Activated T-helper 2 cell treated with anti-CD3 and anti-CD28 coated beads, Interferon-gamma antibody, Interleukin-2, Interleukin-4, amounts not matched to agents 10 μg/mL and 5 μg/mL and 100 μg/mL, durations not matched to agents 14 hours and 24 hours and 36 hours (primary cell): ENCODE measurements at regions not wholly inside any gene's neighbourhood (a gene's known extent, or its start where the extent isn't known, plus 50 kb on each side); places are given as distances from the start of the nearest gene placed in this dataset.

ENCODE experiments used
- DNase-seq: peaks from one replicate; pipeline ENCODE4 v3.0.0; 2021; ENCODE audit warnings: low spot score
- H3K27ac Mint-ChIP-seq: one replicate; pipeline ENCODE4 v1.8.0; 2021; ENCODE audit warnings: mixed read lengths
- H3K27me3 Mint-ChIP-seq: one replicate; pipeline ENCODE4 v1.8.0; 2021; ENCODE audit warnings: low read depth, mixed read lengths
- H3K36me3 Mint-ChIP-seq: one replicate; pipeline ENCODE4 v1.8.0; 2021; ENCODE audit warnings: low read depth, mixed read lengths
- H3K4me1 Mint-ChIP-seq: one replicate; pipeline ENCODE4 v1.8.0; 2021; ENCODE audit warnings: low read depth, mixed read lengths
- H3K4me3 Mint-ChIP-seq: one replicate; pipeline ENCODE4 v1.8.0; 2021; ENCODE audit warnings: low read depth, mild to moderate bottlenecking, moderate library complexity, mixed read lengths
- H3K9me3 Mint-ChIP-seq: one replicate; pipeline ENCODE4 v1.8.0; 2021; ENCODE audit warnings: mixed read lengths
- intact Hi-C: fragments of 100-400 bp; cut with micrococcal nuclease; formaldehyde crosslinking; loops from one replicate; pipeline ENCODE4 v1.15.1; 2023

- no peak for DNase-seq
- peaks cover 11% of the 10 kb centered on the region for H3K4me1 Mint-ChIP-seq
- no peak overlapping the region for H3K27ac Mint-ChIP-seq
- H3K27me3 Mint-ChIP-seq: peaks cover 7% of the 10 kb centered on the region
- H3K4me3 Mint-ChIP-seq: no peak overlapping the region
- intact Hi-C loops: no loop called here
- no peaks in the 10 kb centered on the region for H3K9me3 Mint-ChIP-seq
- H3K36me3 Mint-ChIP-seq: no peaks in the 10 kb centered on the region
Observed at GRCh38 chr16:48105976-48106375, 49.8 kb downstream of the ABCC12 start.

- H3K27ac Mint-ChIP-seq: no peak overlapping the region
- H3K27me3 Mint-ChIP-seq: peaks cover 10% of the 10 kb centered on the region
- H3K4me1 Mint-ChIP-seq: peaks cover 13% of the 10 kb centered on the region
- H3K9me3 Mint-ChIP-seq: no peaks in the 10 kb centered on the region
- no peaks in the 10 kb centered on the region for H3K36me3 Mint-ChIP-seq
- DNase-seq: no peak
- no peak overlapping the region for H3K4me3 Mint-ChIP-seq
- intact Hi-C loops: no loop called here
Observed at GRCh38 chr16:48105456-48105855, 50.3 kb downstream of the ABCC12 start.

DNA sequence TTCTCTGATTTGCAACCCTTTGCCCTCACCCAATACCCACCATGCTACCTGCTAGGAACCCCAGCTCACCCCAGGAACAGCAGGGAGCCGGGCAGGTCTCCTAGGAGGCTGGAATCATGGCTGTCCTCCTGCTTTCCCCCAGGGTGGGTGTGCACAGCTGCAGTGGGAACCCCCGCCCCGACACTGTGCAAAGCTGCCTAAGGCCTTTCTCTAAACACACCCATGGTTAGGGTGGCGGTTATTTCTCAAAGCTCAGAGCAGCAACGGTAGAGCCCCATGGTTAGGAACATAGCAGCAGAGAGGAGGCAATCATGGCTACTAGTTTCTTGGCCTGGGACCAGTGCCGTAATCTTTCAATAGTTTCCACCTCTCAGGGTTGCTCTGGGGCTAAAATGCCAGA lies 52.2 kb downstream of the ABCC12 start:
- Mint-ChIP-seq H3K27ac (no peak overlapping the region), H3K36me3 (no peaks in the 10 kb centered on the region), H3K4me3 (no peak overlapping the region), H3K9me3 (no peaks in the 10 kb centered on the region), H3K27me3 (peaks cover 10% of the 10 kb centered on the region), H3K4me1 (peaks cover 13% of the 10 kb centered on the region)
- intact Hi-C loops: no loop called here
- DNase-seq: no peak

- H3K4me1 Mint-ChIP-seq: peaks cover 13% of the 10 kb centered on the region
- no peak for DNase-seq
- no peak overlapping the region for H3K27ac Mint-ChIP-seq
- no peak overlapping the region for H3K4me3 Mint-ChIP-seq
- no peaks in the 10 kb centered on the region for H3K9me3 Mint-ChIP-seq
- intact Hi-C loops: no loop called here
- peaks cover 10% of the 10 kb centered on the region for H3K27me3 Mint-ChIP-seq
- no peaks in the 10 kb centered on the region for H3K36me3 Mint-ChIP-seq
Observed at GRCh38 chr16:48102083-48103008, 53.4 kb downstream of the ABCC12 start.

GRCh38 chr16:48101069-48101674 lies 54.6 kb downstream of the ABCC12 start:
- H3K4me1 Mint-ChIP-seq: peaks cover 13% of the 10 kb centered on the region
- H3K27me3 Mint-ChIP-seq: peaks cover 10% of the 10 kb centered on the region
- no peak for DNase-seq
- intact Hi-C loops: no loop called here
- no peaks in the 10 kb centered on the region for H3K36me3 Mint-ChIP-seq
- H3K27ac Mint-ChIP-seq: no peak overlapping the region
- no peaks in the 10 kb centered on the region for H3K9me3 Mint-ChIP-seq
- no peak overlapping the region for H3K4me3 Mint-ChIP-seq

GRCh38 chr16:48099455-48099854 lies 56.3 kb downstream of the ABCC12 start:
- no peak overlapping the region for H3K4me3 Mint-ChIP-seq
- DNase-seq: no peak
- H3K4me1 Mint-ChIP-seq: peaks cover 13% of the 10 kb centered on the region
- H3K9me3 Mint-ChIP-seq: no peaks in the 10 kb centered on the region
- intact Hi-C loops: no loop called here
- no peaks in the 10 kb centered on the region for H3K36me3 Mint-ChIP-seq
- no peak overlapping the region for H3K27ac Mint-ChIP-seq
- peaks cover 12% of the 10 kb centered on the region for H3K27me3 Mint-ChIP-seq

DNA sequence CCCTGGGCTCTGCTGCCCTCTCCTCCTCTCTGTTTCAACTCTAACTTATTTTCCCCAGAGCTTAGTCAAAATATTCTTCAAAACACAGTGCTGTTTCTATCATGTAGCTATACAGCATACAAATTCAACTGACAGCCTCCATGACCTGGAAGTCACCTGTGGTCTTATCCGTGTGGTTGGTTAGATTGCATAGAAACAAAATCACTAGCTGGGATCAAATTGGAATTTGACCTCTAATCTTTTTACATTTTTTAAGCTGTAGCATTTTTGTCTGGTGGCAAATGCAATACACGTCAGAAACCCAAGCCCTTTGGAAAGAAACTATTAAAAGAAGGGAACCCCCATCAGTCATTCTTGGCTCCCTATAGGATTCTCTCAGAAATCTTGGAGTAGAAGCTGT lies 57.3 kb downstream of the ABCC12 start:
- Mint-ChIP-seq H3K9me3 (no peaks in the 10 kb centered on the region), H3K27me3 (peaks cover 12% of the 10 kb centered on the region), H3K36me3 (no peaks in the 10 kb centered on the region), H3K27ac (no peak overlapping the region), H3K4me1 (peaks cover 13% of the 10 kb centered on the region), H3K4me3 (no peak overlapping the region)
- intact Hi-C loops: no loop called here
- no peak for DNase-seq

GRCh38 chr16:48091117-48091516 lies 64.7 kb downstream of the ABCC12 start:
- H3K4me1 Mint-ChIP-seq: no peaks in the 10 kb centered on the region
- intact Hi-C loops: no loop called here
- H3K9me3 Mint-ChIP-seq: no peaks in the 10 kb centered on the region
- H3K36me3 Mint-ChIP-seq: no peaks in the 10 kb centered on the region
- no peak for DNase-seq
- H3K27me3 Mint-ChIP-seq: peaks cover 4% of the 10 kb centered on the region
- H3K27ac Mint-ChIP-seq: no peak overlapping the region
- no peak overlapping the region for H3K4me3 Mint-ChIP-seq

GRCh38 chr16:48089053-48089792 lies 66.6 kb downstream of the ABCC12 start:
- intact Hi-C loops: no loop called here
- Mint-ChIP-seq H3K27ac (no peak overlapping the region), H3K4me1 (no peaks in the 10 kb centered on the region), H3K4me3 (no peak overlapping the region), H3K9me3 (no peaks in the 10 kb centered on the region), H3K36me3 (no peaks in the 10 kb centered on the region), H3K27me3 (peaks cover 2% of the 10 kb centered on the region)
- no peak for DNase-seq

- H3K4me3 Mint-ChIP-seq: no peak overlapping the region
- no peaks in the 10 kb centered on the region for H3K9me3 Mint-ChIP-seq
- no peak for DNase-seq
- H3K27ac Mint-ChIP-seq: no peak overlapping the region
- H3K4me1 Mint-ChIP-seq: no peaks in the 10 kb centered on the region
- intact Hi-C loops: no loop called here
- H3K27me3 Mint-ChIP-seq: peaks cover 2% of the 10 kb centered on the region
- no peaks in the 10 kb centered on the region for H3K36me3 Mint-ChIP-seq
Observed at GRCh38 chr16:48087639-48088038, 68.2 kb downstream of the ABCC12 start.

DNA sequence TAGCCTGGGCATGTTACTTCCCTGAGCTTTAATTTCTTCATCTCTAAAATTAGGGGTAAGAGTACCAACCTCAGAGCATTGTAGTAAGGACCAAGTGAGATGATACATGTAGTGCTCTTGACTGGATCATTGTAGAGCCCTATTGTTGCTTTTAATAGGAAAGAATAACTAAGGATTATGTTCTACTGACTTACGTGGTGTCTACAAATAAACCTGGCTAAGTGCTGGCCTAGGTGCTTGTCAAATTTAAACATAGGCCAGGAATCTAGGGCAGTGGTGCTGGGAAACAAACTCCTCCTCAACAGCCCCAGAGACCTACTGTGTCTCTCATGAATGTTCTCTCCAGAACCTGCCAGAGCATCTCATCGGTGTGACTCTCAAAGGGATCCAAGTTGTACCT lies 69.4 kb downstream of the ABCC12 start:
- DNase-seq: no peak
- Mint-ChIP-seq H3K27ac (no peak overlapping the region), H3K27me3 (peaks cover 2% of the 10 kb centered on the region), H3K4me1 (no peaks in the 10 kb centered on the region), H3K36me3 (no peaks in the 10 kb centered on the region), H3K4me3 (no peak overlapping the region), H3K9me3 (no peaks in the 10 kb centered on the region)
- intact Hi-C loops: no loop called here

GRCh38 chr16:48085729-48086128 lies 70.1 kb downstream of the ABCC12 start:
- Mint-ChIP-seq H3K4me1 (no peaks in the 10 kb centered on the region), H3K4me3 (no peak overlapping the region), H3K36me3 (no peaks in the 10 kb centered on the region), H3K9me3 (no peaks in the 10 kb centered on the region), H3K27me3 (peaks cover 2% of the 10 kb centered on the region), H3K27ac (no peak overlapping the region)
- DNase-seq: no peak
- intact Hi-C loops: no loop called here

GRCh38 chr16:48084826-48085225 lies 71.0 kb downstream of the ABCC12 start:
- Mint-ChIP-seq H3K27ac (no peak overlapping the region), H3K36me3 (no peaks in the 10 kb centered on the region), H3K4me1 (no peaks in the 10 kb centered on the region), H3K9me3 (no peaks in the 10 kb centered on the region), H3K27me3 (peaks cover 2% of the 10 kb centered on the region), H3K4me3 (no peak overlapping the region)
- no peak for DNase-seq
- intact Hi-C loops: no loop called here
